Panc1 (cell line): ENCODE measurements at regions not wholly inside any gene's neighbourhood (a gene's known extent, or its start where the extent isn't known, plus 50 kb on each side); places are given as distances from the start of the nearest gene placed in this dataset.

ENCODE experiments used
- ATAC-seq: fragments of 200-7000 bp; cut with Tn5 transposase; 2 replicates; pipeline ENCODE4 v1.9.1; 2020; ENCODE audit warnings: mild to moderate bottlenecking, moderate library complexity
- BruUV-seq: library from RNA; stranded (reverse); fragments of 400-500 nt; replicated peaks from 2 replicates; lab custom pipeline; 2021; lab: Mats Ljungman, UMichigan
- CTCF ChIA-PET: fragments of 300-600 bp; sonication (Branson Sonifier 250); formaldehyde crosslinking; loops from one replicate; lab custom pipeline; 2022; ENCODE audit warnings: antibody characterized with exemption; lab: Charles Lee
- POLR2A ChIA-PET: fragments of 300-600 bp; sonication (Branson Sonifier 250); formaldehyde crosslinking; loops from one replicate; lab custom pipeline; 2022; ENCODE audit warnings: antibody characterized with exemption; lab: Charles Lee
- DNase-seq: peaks from one replicate; pipeline ENCODE4 v3.0.0-alpha.2; 2010; ENCODE audit warnings: low read depth, low spot score
- H3K27ac ChIP-seq: 2 replicates; pipeline ENCODE4 v1.5.1; 2011; ENCODE audit warnings: mild to moderate bottlenecking, low read length, inconsistent platforms
- H3K27me3 ChIP-seq: fragments of 200-500 bp; sonication (Bioruptor generic); 2 replicates; pipeline ENCODE4 v1.6.0; 2014; ENCODE audit warnings: low read length, inconsistent platforms; ENCODE audit not compliant: control insufficient read depth, insufficient read depth
- H3K36me3 ChIP-seq: fragments of 200-500 bp; sonication (Bioruptor generic); 2 replicates; pipeline ENCODE4 v1.5.1; 2014; ENCODE audit warnings: inconsistent platforms, mild to moderate bottlenecking, low read length, moderate library complexity; ENCODE audit not compliant: control insufficient read depth, insufficient read depth
- H3K4me1 ChIP-seq: 2 replicates; pipeline ENCODE4 v1.5.1; 2011; ENCODE audit warnings: inconsistent platforms, mild to moderate bottlenecking, low read length, moderate library complexity; ENCODE audit not compliant: control insufficient read depth, insufficient read depth
- H3K4me3 ChIP-seq, 2 experiments: 2 replicates each; pipeline ENCODE4 v1.5.1; 2011 to 2012; ENCODE audit warnings: low read depth in 2 of 2, low read length in 2 of 2, mild to moderate bottlenecking in 2 of 2, inconsistent platforms in 1 of 2, moderate library complexity in 1 of 2
- H3K9me3 ChIP-seq: fragments of 200-500 bp; sonication (Bioruptor generic); 2 replicates; pipeline ENCODE4 v1.5.1; 2014; ENCODE audit warnings: low read depth, mild to moderate bottlenecking, inconsistent platforms, low read length, moderate library complexity; ENCODE audit not compliant: control insufficient read depth, insufficient read depth
- CTCF ChIP-seq: fragments of 450-650 bp; IDR thresholded peaks from 2 replicates; pipeline ENCODE4 v1.5.1; 2017; ENCODE audit warnings: mild to moderate bottlenecking
- POLR2AphosphoS5 ChIP-seq: IDR thresholded peaks from 2 replicates; pipeline ENCODE4 v1.6.1; 2012; ENCODE audit warnings: mild to moderate bottlenecking, low read depth, low read length, moderate library complexity
- REST ChIP-seq, 2 experiments: IDR thresholded peaks; 2 replicates each; pipeline ENCODE4 v1.6.1; 2011 to 2012; ENCODE audit warnings: low read depth in 2 of 2, control low read depth in 1 of 2, low read length in 1 of 2, mild to moderate bottlenecking in 1 of 2, moderate library complexity in 1 of 2; ENCODE audit not compliant: insufficient read depth in 1 of 2
- SIN3A ChIP-seq: IDR thresholded peaks from 2 replicates; pipeline ENCODE4 v1.6.1; 2012; ENCODE audit warnings: low read depth, mild to moderate bottlenecking, low read length, moderate library complexity, borderline replicate concordance; ENCODE audit not compliant: insufficient read depth
- TCF7L2 ChIP-seq: IDR thresholded peaks from 2 replicates; pipeline ENCODE4 v1.6.1; 2011; ENCODE audit warnings: mild to moderate bottlenecking, low read depth, low read length, inconsistent platforms
- in situ Hi-C: cut with HindIII; loops from 2 replicates; pipeline ENCODE4 v1.10.0; 2016; ENCODE audit warnings: low sequenced_read_pairs, low pct_unique_long_range_greater_than_20kb
- intact Hi-C: fragments of 100-400 bp; cut with micrococcal nuclease; formaldehyde crosslinking; loops from one replicate; pipeline ENCODE4 v1.10.0; 2022; ENCODE audit not compliant: unreplicated experiment

- Histone ChIP-seq H3K4me1 (no peaks in the 10 kb centered on the region), H3K36me3 (no peaks in the 10 kb centered on the region), H3K27me3 (no peaks in the 10 kb centered on the region), H3K27ac (no peak overlapping the region), H3K4me3 (no peak overlapping the region), H3K9me3 (no peaks in the 10 kb centered on the region)
- ATAC-seq (no peak), DNase-seq (no peak)
- no TSS peak for BruUV-seq
- TF ChIP-seq REST (IDR thresholded peaks at IDR 0.05; ENCODE audit: insufficient read depth in 1 of 2, low read depth in 2 of 2, low read length in 1 of 2) (no peak), CTCF (no peak), POLR2AphosphoS5 (no peak), SIN3A (no peak), TCF7L2 (no peak)
- CTCF ChIA-PET = no interaction called here
- intact Hi-C loops (no loop called here), in situ Hi-C loops (no loop called here)
- POLR2A ChIA-PET = no interaction called here
Observed at GRCh38 chr18:43485545-43485963, 208.3 kb upstream of the SYT4 start.

GRCh38 chr18:43486462-43486861 is 209.2 kb upstream of the SYT4 start:
- DNase-seq (no peak), ATAC-seq (no peak)
- in situ Hi-C loops (no loop called here), intact Hi-C loops (no loop called here)
- Histone ChIP-seq H3K27ac (no peak overlapping the region), H3K9me3 (no peaks in the 10 kb centered on the region), H3K4me3 (no peak overlapping the region), H3K27me3 (no peaks in the 10 kb centered on the region), H3K4me1 (no peaks in the 10 kb centered on the region), H3K36me3 (no peaks in the 10 kb centered on the region)
- TF ChIP-seq CTCF = no peak
- no peak for TF ChIP-seq REST (IDR thresholded peaks at IDR 0.05; ENCODE audit: insufficient read depth in 1 of 2, low read depth in 2 of 2, low read length in 1 of 2)
- TF ChIP-seq SIN3A = no peak
- TF ChIP-seq POLR2AphosphoS5 = no peak
- no peak for TF ChIP-seq TCF7L2
- CTCF ChIA-PET = no interaction called here
- BruUV-seq = no TSS peak
- POLR2A ChIA-PET = no interaction called here
